ENCODE measurements at regions not wholly inside any gene's neighbourhood (a gene's known extent, or its start where the extent isn't known, plus 50 kb on each side); places are given as distances from the start of the nearest gene placed in this dataset.

GRCh38 chr1:234698686-234699085, 88.7 kb upstream of the IRF2BP2 start:
- no peak for DNase-seq (ENCODE audit: low read depth)

GRCh38 chr1:234697741-234698140, 87.8 kb upstream of the IRF2BP2 start:
- no peak for DNase-seq (ENCODE audit: low read depth)

- no peak for DNase-seq (ENCODE audit: low read depth)
Observed at GRCh38 chr1:234697015-234697414, 87.0 kb upstream of the IRF2BP2 start.

- no peak for DNase-seq (ENCODE audit: low read depth)
Observed at GRCh38 chr1:234696148-234696576, 86.2 kb upstream of the IRF2BP2 start.

GRCh38 chr1:234694661-234695060, 84.7 kb upstream of the IRF2BP2 start:
- no peak for DNase-seq (ENCODE audit: low read depth)

- no peak for DNase-seq (ENCODE audit: low read depth)
Observed at GRCh38 chr1:234692966-234693580, 83.1 kb upstream of the IRF2BP2 start.

- DNase-seq (ENCODE audit: low read depth): no peak
Observed at GRCh38 chr1:234691567-234691966, 81.6 kb upstream of the IRF2BP2 start.

GRCh38 chr1:234690872-234691271, 80.9 kb upstream of the IRF2BP2 start:
- no peak for DNase-seq (ENCODE audit: low read depth)

GRCh38 chr1:234689236-234689635, 79.3 kb upstream of the IRF2BP2 start:
- no peak for DNase-seq (ENCODE audit: low read depth)

GRCh38 chr1:234687011-234687410, 77.0 kb upstream of the IRF2BP2 start:
- no peak for DNase-seq (ENCODE audit: low read depth)

- no peak for DNase-seq (ENCODE audit: low read depth)
Observed at GRCh38 chr1:234686035-234686434, 76.1 kb upstream of the IRF2BP2 start.

GRCh38 chr1:234684856-234685255, 74.9 kb upstream of the IRF2BP2 start:
- no peak for DNase-seq (ENCODE audit: low read depth)

GRCh38 chr1:234683861-234684632, 74.1 kb upstream of the IRF2BP2 start:
- no peak for DNase-seq (ENCODE audit: low read depth)

GRCh38 chr1:234683127-234683860, 73.3 kb upstream of the IRF2BP2 start:
- no peak for DNase-seq (ENCODE audit: low read depth)

- no peak for DNase-seq (ENCODE audit: low read depth)
Observed at GRCh38 chr1:234681990-234682389, 72.0 kb upstream of the IRF2BP2 start.

GRCh38 chr1:234681065-234681464, 71.1 kb upstream of the IRF2BP2 start:
- DNase-seq (ENCODE audit: low read depth): no peak

- no peak for DNase-seq (ENCODE audit: low read depth)
Observed at GRCh38 chr1:234680331-234680904, 70.4 kb upstream of the IRF2BP2 start.

GRCh38 chr1:234676103-234676594, 66.2 kb upstream of the IRF2BP2 start:
- no peak for DNase-seq (ENCODE audit: low read depth)

- DNase-seq (ENCODE audit: low read depth): no peak
Observed at GRCh38 chr1:234675572-234675971, 65.6 kb upstream of the IRF2BP2 start.

GRCh38 chr1:234675006-234675405, 65.0 kb upstream of the IRF2BP2 start:
- DNase-seq (ENCODE audit: low read depth): no peak

GRCh38 chr1:234674218-234674815, 64.3 kb upstream of the IRF2BP2 start:
- DNase-seq (ENCODE audit: low read depth): no peak

Data from activated T-helper 1 cell treated with Interleukin-2 at 50 U/mL for 16 hours (primary cell).